ENCODE measurements at regions not wholly inside any gene's neighbourhood (a gene's known extent, or its start where the extent isn't known, plus 50 kb on each side); places are given as distances from the start of the nearest gene placed in this dataset.
"Not testable (repeated sequence)": the region's sequence is repeated elsewhere in the genome, so short reads cannot be mapped to it uniquely, and the experiment has no call there.

GRCh38 chr3:118527514-118528044, 507.1 kb downstream of the IGSF11 start:
- DNase-seq (ENCODE audit: insufficient read length, low spot score) (no peak), FAIRE-seq (no peak)
- TF ChIP-seq, protein P1, sequence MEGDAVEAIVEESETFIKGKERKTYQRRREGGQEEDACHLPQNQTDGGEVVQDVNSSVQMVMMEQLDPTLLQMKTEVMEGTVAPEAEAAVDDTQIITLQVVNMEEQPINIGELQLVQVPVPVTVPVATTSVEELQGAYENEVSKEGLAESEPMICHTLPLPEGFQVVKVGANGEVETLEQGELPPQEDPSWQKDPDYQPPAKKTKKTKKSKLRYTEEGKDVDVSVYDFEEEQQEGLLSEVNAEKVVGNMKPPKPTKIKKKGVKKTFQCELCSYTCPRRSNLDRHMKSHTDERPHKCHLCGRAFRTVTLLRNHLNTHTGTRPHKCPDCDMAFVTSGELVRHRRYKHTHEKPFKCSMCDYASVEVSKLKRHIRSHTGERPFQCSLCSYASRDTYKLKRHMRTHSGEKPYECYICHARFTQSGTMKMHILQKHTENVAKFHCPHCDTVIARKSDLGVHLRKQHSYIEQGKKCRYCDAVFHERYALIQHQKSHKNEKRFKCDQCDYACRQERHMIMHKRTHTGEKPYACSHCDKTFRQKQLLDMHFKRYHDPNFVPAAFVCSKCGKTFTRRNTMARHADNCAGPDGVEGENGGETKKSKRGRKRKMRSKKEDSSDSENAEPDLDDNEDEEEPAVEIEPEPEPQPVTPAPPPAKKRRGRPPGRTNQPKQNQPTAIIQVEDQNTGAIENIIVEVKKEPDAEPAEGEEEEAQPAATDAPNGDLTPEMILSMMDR (IDR thresholded peaks at IDR 0.05; ENCODE audit: insufficient read depth, missing control alignments) = no peak

DNA sequence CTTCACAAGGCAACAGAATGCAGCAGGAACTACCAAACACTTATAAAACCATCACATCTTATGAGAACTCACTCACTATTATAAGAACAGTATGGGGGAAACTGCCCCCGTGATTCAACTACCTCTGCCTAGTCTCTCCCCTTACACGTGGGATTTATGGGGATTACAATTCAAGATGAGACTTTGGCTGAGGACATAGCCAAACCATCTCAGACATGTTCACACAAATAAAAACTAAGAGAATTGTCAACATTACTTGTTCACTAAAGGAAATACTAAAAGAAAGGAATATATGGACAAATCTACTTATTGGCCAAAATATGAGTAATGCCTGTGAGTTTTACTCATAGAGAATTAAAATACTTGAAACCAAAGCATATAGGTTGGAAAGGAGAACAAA, 505.1 kb downstream of the IGSF11 start:
- TF ChIP-seq, protein P1 (IDR thresholded peaks at IDR 0.05; ENCODE audit: insufficient read depth, missing control alignments) = no peak
- no peak for FAIRE-seq
- DNase-seq (ENCODE audit: insufficient read length, low spot score) = no peak

DNA sequence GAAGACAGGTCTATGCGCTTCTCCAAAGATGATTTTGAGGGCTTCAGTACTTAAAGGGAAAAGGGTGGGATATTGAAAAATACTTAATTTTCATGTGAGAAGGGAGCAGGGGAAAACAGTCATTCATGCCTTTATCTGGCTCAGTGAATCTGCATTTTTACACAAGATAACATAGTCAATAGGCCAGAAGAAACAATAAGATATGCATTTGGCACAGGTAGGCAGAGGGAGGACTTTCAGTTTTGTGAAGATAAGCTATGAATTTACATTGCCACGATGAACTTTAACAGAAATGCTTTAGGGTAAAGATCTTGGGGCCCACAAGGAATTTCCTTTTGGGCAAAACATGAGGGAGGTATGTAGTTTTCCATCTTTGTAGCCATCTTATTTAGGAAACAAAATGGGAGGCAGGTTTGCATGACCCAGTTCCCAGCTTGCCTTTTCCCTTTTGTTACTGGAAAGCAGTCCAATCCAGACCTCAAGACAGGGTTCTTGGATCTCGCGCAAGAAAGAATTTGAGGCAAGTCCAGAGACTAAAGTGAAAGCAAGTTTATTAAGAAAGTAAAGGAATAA, 504.2 kb downstream of the IGSF11 start:
- DNase-seq (ENCODE audit: insufficient read length, low spot score) (no peak), FAIRE-seq (no peak)
- TF ChIP-seq, protein P1 (IDR thresholded peaks at IDR 0.05; ENCODE audit: insufficient read depth, missing control alignments) = no peak

- not testable (repeated sequence) for FAIRE-seq; DNase-seq (ENCODE audit: insufficient read length, low spot score)
These were observed 503.7 kb downstream of the IGSF11 start for GRCh38 chr3:118530927-118531356.

DNA sequence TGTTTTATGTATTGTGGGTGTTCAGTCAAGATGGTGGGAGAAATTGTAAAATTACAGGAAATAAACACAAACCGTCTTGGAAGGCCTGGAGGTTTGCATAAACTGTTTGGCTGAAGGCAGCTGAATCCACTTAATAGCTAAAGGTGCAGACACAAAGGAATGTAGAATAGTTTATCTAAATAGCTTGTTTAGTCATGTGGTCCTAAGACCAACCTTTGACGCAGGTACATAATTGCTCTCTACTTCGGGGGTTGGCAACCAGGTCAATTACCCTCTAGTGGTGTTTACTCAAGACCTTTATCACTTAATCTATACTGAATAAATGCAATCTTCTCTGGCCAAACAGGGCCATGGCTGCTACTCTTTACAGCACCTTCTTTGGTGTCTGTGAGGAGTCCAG, 502.8 kb downstream of the IGSF11 start:
- TF ChIP-seq, protein P1 (IDR thresholded peaks at IDR 0.05; ENCODE audit: insufficient read depth, missing control alignments) = no peak
- DNase-seq (ENCODE audit: insufficient read length, low spot score) (no peak), FAIRE-seq (no peak)

DNA sequence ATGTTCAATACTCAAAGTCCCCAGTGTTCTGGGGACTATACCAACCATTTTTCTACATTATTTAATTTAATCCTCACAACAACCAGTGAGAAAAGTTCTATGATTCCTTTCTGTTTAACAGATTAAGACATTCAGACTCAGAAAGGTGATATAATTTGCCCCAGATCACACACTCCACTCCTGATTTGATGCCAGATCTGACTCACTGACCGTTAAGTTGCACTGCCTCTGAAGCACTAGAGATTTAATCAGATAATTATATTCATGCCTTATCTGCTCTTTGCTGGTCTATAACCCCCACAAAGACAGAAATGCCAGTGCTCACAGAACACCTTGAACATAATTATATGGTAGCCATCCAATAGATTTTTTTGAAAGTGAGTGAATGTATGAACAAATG, 501.0 kb downstream of the IGSF11 start:
- DNase-seq (ENCODE audit: insufficient read length, low spot score) = no peak
- TF ChIP-seq, protein P1 (IDR thresholded peaks at IDR 0.05; ENCODE audit: insufficient read depth, missing control alignments) = no peak
- FAIRE-seq = no peak

DNA sequence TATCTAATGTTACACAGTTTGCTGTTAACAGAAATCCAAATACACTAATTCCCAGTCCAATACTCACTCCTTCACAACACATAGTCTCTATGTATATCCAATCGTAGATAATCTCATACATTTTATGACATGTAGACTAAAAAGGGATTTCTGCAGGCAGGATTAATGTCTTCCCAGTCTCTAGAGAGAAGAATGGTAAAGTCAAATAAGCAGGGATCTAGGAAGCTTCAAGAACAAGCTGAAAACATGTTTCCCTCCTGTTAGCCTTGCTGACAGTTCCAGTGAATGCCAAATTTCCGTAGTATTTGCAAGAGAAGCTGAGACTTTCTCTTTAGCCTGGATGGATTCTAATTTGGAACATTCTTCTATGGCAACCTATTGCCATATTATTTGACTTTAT, 500.1 kb downstream of the IGSF11 start:
- TF ChIP-seq, protein P1 (IDR thresholded peaks at IDR 0.05; ENCODE audit: insufficient read depth, missing control alignments) = no peak
- peak; percentile 72 for FAIRE-seq
- DNase-seq (ENCODE audit: insufficient read length, low spot score) = no peak
